SK-MEL-5 (cell line): ENCODE measurements at regions not wholly inside any gene's neighbourhood (a gene's known extent, or its start where the extent isn't known, plus 50 kb on each side); places are given as distances from the start of the nearest gene placed in this dataset.
"Not testable (repeated sequence)": the region's sequence is repeated elsewhere in the genome, so short reads cannot be mapped to it uniquely, and the experiment has no call there.

ENCODE experiments used
- DNase-seq: peaks from one replicate; pipeline ENCODE4 v3.0.0-alpha.2; 2016; ENCODE audit warnings: low read depth, low spot score
- in situ Hi-C: cut with HindIII; loops from 2 replicates; pipeline ENCODE4 v1.10.0; 2016; ENCODE audit warnings: low sequenced_read_pairs, high pct_unique_total_duplicates, low pct_unique_long_range_greater_than_20kb

GRCh38 chr17:53655591-53655990, 167.1 kb upstream of the KIF2B start:
- in situ Hi-C loops, result no loop called here
- DNase-seq, result no peak

GRCh38 chr17:53649201-53649600, 173.5 kb upstream of the KIF2B start:
- in situ Hi-C loops, result no loop called here
- DNase-seq, result peak; percentile 30

- no peak for DNase-seq
- in situ Hi-C loops, result no loop called here
Measured at GRCh38 chr17:53646835-53647234, 175.9 kb upstream of the KIF2B start.

GRCh38 chr17:53640808-53641207, 181.9 kb upstream of the KIF2B start:
- in situ Hi-C loops, result no loop called here
- no peak for DNase-seq

GRCh38 chr17:53635444-53635843, 187.3 kb upstream of the KIF2B start:
- peak; percentile 25 for DNase-seq
- in situ Hi-C loops, result no loop called here

GRCh38 chr17:53633856-53634255, 188.9 kb upstream of the KIF2B start:
- in situ Hi-C loops, result no loop called here
- peak; percentile 91 for DNase-seq

- DNase-seq, result no peak
- in situ Hi-C loops, result no loop called here
Measured at GRCh38 chr17:53631486-53631885, 191.2 kb upstream of the KIF2B start.

GRCh38 chr17:53630638-53631037, 192.1 kb upstream of the KIF2B start:
- in situ Hi-C loops, result no loop called here
- DNase-seq, result peak; percentile 14

- DNase-seq, result no peak
- in situ Hi-C loops, result no loop called here
Measured at GRCh38 chr17:53630115-53630514, 192.6 kb upstream of the KIF2B start.

GRCh38 chr17:53629188-53629587, 193.5 kb upstream of the KIF2B start:
- in situ Hi-C loops, result no loop called here
- DNase-seq, result no peak

- DNase-seq, result no peak
- in situ Hi-C loops, result no loop called here
Measured at GRCh38 chr17:53628011-53628410, 194.7 kb upstream of the KIF2B start.

GRCh38 chr17:53627511-53627910, 195.2 kb upstream of the KIF2B start:
- no peak for DNase-seq
- in situ Hi-C loops, result no loop called here

- in situ Hi-C loops, result no loop called here
- no peak for DNase-seq
Measured at GRCh38 chr17:53626286-53626685, 196.4 kb upstream of the KIF2B start.

GRCh38 chr17:53619025-53619424, 203.7 kb upstream of the KIF2B start:
- in situ Hi-C loops, result no loop called here
- no peak for DNase-seq

- not testable (repeated sequence) for DNase-seq
Measured at GRCh38 chr17:53608208-53608607, 214.5 kb upstream of the KIF2B start.

GRCh38 chr17:53607475-53607874, 215.3 kb upstream of the KIF2B start:
- no peak for DNase-seq

More at GRCh38 chr17:53608208-53608607, 214.5 kb upstream of the KIF2B start:
- in situ Hi-C loops, result not testable (repeated sequence)

GRCh38 chr17:53588317-53588716, 234.4 kb upstream of the KIF2B start:
- in situ Hi-C loops, result no loop called here
- no peak for DNase-seq

More at GRCh38 chr17:53607475-53607874, 215.3 kb upstream of the KIF2B start:
- in situ Hi-C loops, result no loop called here

- no peak for DNase-seq
- in situ Hi-C loops, result no loop called here
Measured at GRCh38 chr17:53574038-53574437, 248.7 kb upstream of the KIF2B start.

GRCh38 chr17:53571342-53571741, 251.4 kb upstream of the KIF2B start:
- in situ Hi-C loops, result no loop called here
- DNase-seq, result no peak

- in situ Hi-C loops, result no loop called here
- peak; percentile 6 for DNase-seq
Measured at GRCh38 chr17:53570731-53571130, 252.0 kb upstream of the KIF2B start.
